GM21723 (cell line): ENCODE measurements at regions not wholly inside any gene's neighbourhood (a gene's known extent, or its start where the extent isn't known, plus 50 kb on each side); places are given as distances from the start of the nearest gene placed in this dataset.

Source experiments
- ATAC-seq: cut with Tn5 transposase; IDR thresholded peaks from one replicate; pipeline ENCODE4 v1.9.1; 2021; ENCODE audit warnings: mild to moderate bottlenecking, moderate library complexity; ENCODE audit not compliant: unreplicated experiment

DNA sequence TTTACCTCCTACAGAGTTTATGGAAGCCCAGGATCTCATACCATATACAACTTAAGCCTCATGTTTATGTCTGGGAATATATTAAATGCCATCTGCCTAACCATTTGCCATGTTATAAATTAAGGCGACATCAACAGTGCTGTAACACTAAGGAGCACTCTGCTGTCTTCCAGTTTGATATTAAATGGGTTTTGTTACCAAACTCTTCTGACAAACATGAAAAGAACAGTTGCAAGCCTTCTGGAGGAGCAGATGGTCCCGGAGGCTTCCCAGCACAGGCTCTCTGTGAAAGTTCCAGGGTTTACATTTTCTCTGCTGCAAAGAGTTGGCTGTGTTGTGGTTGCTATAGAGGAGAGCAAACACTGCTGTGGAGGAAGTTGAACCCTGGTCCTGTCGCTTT lies 545.3 kb upstream of the SALL1 start:
- ATAC-seq, result no peak

DNA sequence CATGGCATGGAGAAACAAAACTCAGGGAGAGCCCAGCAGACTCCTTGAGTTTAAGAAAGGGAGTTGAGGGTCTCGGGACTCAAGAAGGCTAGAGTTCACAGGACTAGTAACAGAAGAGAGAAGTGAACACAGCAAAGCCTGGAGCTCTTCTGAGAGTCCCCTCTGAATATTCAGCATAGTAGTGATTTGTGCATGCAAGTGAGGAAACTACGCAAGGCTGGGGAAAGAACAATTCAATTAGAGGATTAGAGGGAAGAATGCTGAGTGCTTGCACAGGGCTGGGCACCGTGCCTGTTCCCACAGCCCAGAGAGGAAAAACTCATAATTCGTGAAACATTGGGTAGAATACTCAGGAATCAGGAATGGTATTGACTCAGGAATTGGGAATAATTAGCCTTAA lies 540.0 kb upstream of the SALL1 start:
- no peak for ATAC-seq

DNA sequence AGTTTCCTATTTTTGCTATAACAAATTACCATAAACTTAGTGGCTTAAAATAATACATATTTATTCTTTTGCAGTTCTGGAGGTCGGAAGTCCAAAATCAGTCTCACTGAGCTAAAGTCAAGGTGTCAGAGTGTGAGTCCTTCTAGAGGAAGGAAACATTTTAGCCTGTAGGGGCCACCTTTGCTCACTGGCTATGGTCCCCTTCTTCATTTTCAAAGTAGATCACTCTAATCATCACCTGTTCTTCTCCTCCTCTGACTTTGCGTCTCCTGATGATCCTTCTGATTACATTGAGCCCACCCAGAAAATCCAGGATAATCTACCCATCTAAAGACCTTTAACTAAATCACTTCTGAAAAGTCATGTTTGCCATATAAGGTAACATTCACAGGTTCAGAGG lies 534.4 kb upstream of the SALL1 start:
- ATAC-seq, result no peak

DNA sequence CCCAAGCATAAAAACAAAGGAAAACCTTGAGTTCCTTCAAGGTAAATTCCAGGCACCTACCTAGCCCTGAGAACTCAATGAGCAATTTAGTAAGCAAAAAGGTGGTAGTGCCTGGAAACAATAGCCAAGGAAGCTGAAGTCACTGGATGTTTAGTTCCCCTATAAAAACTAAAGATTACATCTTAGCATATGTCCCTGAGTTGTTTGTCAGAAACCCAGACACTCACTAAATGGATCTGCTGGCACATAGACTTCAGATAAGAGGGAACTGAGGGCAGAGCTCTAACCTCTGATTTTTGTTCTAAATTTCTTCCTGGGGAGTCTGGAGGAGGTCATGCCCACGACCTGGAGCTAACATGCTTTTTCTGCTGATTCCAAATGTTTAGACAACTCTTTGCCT lies 532.8 kb upstream of the SALL1 start:
- no peak for ATAC-seq

DNA sequence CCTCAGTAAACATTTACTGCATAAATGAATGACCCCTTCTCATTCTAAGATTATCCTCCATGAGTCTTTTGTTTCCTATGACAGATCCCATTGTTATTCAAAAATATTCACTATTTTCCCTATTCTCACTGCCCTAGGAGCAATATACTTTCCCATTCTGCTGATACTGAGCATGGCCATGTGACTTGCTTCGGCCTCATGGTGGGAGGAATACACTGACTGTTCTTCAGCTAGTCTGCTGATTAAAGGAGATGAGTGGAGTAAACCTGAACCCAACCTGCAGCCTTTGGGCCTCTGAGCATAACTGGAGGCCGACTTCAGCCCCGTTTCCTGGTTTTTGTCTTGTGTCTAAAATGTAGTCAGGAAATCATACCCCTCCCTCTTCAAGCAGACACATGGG lies 531.8 kb upstream of the SALL1 start:
- ATAC-seq, result no peak

DNA sequence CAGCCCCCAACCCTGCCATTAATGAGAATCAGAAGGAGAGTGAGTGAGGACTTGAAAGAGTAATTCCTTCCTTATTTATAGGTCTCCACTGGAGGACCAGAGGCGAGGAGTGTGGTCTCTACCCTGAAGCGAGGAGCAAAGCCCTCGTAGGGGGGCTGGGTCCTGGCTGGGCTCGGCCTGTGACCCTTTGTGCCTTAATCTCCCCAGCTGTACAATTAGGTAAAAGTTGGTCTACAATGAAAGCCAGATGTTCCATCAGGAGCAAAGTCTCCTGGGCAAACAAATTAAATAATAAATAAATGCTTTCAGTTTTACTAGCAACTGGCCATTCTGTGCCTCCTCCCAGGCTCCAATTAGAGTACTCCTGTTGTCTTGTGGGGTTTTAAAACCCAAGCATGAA lies 523.5 kb upstream of the SALL1 start:
- no peak for ATAC-seq

DNA sequence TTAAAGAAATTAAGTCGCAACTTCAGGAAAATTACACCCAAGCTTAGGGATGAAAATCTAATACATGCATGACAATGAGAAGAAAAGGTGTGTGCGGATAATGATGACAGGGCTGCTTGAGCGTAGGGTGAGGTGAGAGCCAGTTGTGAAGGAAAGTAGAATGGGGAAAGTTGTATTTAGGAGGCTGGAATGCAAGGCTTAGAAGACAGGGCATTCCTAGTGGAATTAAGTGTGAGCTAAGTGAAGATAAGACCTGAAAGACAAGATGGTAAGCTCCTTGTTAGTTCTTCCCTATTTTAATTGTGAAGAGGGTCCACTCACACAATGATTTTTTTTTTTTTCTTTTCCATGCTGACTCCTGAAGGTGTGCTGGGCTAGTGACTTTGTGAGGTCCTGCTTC lies 519.5 kb upstream of the SALL1 start:
- no peak for ATAC-seq

DNA sequence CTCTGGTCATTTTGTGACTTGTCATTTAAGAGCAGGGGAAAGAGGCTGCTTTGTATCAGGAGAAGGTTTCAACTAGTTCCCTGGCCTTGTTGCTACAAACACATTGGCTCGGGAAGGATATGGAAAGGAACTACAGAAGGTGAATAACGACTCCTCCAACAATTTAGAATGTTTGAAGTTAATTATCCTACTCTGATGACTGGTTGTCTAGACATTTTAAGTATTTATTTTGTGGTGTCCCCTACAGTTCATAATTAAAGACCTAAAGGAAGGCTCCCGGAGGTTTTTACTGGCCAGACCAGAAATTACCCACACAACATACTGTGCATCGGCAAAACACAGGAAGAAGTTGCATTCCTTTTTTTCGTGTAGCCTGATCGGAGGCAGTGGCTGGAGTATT lies 515.8 kb upstream of the SALL1 start:
- no peak for ATAC-seq

DNA sequence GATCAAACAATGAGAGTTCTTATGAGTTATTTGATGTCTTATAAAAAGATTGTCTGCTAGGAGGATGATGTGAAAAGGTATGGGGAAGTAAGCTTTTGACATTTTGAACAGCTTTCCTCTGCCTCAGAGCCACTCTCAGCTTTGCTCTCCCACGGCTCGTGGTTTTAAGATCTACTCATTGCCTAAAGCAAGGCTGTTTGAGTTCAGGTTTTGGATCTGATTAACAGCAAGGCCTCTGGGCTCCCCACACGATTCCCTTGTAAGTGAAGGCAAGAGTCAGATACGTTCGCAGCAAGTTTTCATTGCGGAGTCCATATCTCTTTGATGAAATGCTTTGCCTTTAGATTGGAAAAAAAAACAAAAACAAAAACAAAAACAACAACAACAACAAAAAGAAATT lies 515.0 kb upstream of the SALL1 start:
- ATAC-seq, result no peak

DNA sequence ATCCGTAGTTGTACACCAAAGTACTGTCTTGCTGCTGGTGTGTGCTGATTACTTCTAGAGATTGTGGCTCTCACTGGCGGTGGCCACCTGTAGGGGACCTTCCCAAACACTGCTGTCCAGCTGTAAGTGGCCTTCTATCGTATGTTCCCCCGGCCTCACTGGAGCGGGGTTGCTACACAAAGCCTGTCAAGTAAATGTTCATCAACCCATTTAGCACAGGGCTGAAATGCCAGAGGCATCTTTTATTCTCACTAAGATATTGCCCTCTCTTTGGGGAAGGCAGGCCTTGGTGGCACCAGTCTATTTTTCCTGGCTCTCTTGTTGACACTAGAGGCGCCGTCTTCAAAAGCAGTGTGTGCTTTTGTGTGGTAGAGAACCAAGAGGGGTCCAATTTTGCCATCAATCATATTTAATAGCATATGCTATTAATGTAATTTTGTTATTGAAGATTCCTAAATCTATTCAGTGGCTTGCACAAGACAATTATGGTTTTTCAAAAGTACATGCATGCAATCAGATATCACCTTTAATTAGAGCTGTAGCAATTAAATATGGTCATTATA lies 514.4 kb upstream of the SALL1 start:
- ATAC-seq, result no peak

DNA sequence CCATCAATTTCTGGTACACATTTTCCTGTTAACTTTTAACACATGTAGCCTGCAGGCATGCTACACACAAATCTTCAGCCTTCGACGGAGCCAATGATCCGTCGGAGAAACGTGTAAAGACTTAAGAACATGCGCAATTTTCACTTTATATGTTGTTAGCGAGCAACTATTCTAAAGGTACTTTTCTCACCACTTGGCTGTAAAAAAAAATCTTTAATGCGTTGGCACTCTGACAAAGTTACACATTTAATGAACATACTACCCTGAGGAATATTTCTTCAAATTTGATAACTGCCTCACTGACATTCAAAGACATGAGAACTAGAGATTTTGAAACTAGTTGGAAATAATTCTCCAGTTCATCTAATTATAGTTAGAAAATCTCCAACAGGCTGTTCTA lies 507.5 kb upstream of the SALL1 start:
- no peak for ATAC-seq

DNA sequence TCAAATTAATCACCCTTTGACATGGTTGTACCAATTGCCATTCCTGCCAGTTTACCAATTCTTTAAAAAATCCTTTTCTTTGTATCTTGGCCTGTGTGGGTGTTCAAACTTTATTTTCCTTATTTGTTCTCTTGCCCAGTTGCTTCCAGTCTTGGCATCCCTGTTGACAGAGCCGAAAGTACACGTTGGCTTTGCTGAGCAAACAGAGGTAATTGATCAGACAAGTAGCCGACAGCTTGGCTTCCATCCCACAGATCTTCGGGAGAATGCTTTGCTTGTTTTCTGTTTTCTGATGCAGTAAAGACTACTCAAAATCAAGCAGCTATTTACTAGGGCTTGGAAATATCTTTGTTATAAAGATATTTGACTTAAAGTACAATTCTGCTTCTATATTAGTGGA lies 506.8 kb upstream of the SALL1 start:
- no peak for ATAC-seq

DNA sequence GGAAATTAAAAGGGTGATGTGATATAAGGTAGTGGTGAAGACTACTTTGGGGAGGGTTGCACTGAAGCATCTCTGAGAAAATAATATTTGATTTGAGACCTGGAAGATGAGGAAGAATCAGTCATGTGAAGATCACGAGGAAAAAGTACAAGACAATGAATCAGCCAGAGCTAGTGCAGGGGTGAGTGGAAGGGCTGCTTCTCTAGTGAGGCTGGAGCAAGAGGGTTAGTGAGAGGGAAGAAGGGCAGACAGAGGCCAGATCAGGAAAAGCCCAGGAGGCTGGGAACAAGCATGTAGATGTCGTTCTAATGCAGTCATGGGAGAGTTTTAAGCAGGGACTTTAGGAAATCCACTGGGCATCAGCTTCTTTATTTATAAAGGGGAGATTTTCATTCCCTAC lies 504.2 kb upstream of the SALL1 start:
- no peak for ATAC-seq

DNA sequence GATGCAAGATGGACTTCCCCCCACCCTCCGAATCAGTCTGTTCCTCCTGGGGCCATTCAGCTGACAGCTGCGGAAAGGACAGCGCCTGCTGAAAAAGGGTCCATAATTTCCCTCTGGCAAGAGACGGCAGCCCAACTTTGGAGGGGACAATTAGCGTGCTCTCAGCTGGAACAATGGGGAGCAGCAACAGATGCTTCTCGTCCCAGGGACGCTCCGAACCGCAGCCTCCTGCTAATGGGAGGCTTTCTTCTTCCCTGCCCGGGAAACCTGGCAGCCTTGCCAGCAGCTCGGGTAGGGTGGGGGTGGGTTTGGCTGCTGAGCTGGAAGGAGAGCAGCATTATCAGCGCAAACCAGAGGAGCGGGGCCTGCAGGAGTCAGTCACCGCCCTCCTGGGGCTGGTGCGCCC lies 500.0 kb upstream of the SALL1 start:
- no peak for ATAC-seq

DNA sequence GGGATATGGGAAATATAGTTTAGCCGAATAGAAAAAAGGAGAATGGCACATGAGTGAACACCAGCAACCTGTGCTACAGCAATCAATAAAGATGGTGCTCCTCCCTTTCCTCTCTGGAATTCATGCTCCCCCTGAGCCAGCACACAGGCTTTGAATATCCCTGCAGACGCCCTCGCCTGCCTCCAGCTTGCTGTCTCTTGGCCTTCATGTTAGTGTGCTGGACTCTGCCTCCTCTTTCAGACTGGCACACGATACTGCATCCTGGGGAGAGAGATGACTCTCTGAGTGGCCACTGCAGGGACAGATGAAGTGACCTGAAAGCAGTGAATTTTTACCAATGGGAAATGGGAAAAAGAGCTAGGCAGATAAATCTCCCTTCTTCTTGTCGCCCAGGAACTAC lies 498.6 kb upstream of the SALL1 start:
- no peak for ATAC-seq

DNA sequence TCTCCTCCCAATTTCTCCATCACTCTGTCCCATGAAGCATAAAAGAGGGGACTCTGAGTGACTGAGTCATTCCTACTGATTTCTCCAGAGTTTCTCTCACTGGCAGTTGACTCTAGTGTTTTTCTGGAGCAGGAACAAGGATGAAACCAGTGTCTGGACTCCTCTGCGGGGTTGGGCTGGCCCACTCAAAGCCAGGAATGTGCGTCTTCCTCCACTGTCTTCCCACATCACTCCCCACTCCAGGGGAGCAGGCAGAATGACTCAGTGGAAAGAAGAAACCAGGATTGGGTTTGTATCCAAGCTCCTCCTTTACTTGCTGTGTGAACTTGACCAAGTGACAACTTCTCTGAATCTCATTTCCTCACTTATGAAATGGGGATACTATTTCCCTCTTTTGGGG lies 497.5 kb upstream of the SALL1 start:
- no peak for ATAC-seq

DNA sequence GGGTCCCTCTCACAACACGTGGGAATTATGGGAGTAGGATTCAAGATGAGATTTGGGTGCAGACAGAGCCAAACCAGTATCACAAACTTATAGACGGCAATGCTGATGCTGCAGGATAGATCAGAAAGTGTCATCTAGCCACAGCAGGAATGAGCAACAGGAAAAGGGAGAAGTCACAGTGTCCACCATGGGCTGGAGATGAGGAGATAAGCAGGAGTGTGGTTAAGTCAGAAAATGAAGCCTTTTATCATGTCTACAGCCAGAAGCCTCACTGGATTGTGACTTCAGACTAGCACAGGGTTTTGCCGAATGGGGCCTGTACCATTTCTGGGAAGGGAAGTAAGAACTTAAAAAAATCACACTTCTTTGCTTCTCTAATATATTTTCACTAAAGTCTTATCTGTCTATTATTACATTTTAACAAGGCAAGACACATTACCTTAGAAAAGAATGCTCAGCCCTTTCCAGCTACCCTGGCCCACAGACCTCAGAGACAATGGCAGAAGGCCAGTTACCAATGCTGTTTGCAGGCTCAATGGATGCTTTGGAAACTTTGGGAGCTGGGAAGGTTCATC lies 490.2 kb upstream of the SALL1 start:
- no peak for ATAC-seq

DNA sequence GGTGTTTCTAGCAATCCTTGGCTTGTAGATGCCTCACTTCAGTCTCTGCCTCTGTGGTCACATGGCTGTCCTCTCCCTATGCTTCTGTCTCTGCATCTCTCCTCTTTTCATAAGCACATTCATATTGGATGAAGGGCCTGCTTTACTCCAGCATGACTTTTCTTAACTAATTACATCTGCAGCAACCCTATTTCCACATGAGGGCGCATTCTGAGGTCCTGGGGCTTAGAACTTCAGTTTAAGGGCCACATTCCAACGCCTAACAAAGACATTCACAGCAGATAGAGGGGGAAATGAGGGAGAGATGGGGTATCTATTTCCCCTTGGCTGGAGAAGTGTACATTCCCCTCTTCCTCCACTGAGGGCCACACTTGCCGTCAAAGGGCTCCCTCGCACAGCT lies 489.1 kb upstream of the SALL1 start:
- no peak for ATAC-seq

DNA sequence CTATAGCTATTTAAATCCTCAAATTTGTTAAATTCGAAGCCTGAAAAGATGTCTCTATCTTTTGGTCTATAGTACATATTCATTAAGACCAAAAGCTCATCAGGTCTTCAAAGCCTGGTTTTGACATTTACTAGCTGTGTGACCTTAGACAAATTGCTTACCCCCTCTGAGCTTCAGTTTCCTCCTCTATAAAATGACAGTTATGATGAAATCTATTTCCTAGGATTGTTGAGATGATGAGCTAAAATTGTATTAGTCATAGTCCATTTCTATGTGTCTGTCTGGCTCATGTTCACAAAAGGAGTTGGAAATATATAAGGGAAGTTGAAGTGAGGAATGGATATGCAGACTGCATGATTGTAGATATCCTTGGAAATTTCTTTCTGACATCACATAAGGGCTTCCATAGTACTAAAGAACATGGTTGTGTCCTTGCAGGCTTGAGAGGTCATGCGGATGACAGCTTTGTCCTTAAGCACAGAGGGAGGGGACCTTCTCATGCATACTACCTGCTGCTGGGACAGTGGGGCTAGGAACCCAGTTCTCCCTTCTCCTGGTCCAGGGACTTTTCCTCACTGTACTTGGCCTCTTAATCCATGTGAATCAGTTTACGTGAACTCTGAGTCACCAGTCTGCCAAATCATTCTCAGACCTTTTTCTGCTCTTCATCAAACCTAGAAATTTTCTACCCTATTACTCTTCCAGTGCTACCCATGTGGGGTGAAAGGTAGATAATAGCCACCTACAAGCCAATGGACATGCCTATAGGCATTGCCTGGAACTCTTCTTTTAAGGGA lies 487.5 kb upstream of the SALL1 start:
- no peak for ATAC-seq

DNA sequence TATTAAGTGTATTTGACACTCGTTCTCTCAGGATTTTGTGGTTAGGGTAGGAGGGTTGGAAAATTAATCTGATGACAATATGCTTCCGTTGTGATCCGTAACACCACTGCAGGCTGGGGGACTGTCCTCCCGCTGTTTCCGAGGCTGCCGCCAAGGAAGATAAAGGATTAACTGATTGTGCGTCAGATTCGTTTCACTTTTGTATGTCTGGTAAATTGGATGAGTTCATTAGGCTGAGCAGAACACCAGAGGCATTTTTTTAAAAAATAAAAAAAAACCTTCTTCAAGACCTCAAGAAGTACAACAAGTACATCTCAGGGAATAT lies 486.7 kb upstream of the SALL1 start:
- ATAC-seq, result no peak

DNA sequence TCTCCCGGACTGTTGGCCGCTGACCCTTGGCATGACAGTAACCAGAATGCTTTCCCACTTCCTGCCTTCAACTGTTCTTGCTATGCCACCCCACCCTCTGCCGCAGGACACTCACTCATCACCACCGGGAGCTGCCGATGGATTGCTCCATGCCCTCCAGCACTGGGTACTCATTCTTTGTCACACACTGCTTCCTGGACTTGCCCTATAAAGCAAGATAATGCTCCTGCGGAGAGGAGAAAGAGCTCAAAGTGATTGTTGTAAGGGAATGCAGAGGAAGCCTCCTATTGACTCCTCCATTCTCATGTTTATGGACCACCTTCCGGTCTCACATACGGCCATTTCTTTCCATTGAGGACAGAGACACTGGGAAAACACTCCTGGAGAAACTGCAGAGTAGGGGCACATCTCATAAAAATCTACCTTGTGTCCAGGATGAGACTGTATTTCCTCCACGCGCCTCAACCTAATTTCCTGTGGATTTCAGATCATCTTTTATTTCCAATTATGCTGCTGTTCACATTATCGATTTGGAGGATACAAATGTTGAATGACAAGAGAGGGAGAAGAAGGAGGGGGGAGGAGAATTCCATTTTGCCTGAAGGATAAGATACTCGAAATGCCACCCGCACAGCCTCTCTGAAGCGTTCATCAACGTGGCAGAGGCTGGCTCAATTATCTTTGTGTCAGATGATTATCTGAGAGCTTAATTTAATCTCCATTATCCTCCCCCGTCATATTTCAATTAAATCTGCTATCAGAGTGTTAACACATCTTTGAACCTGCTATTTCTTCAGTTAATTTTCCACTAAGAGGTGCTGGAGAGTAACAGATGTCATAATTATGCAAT lies 486.1 kb upstream of the SALL1 start:
- ATAC-seq, result no peak

DNA sequence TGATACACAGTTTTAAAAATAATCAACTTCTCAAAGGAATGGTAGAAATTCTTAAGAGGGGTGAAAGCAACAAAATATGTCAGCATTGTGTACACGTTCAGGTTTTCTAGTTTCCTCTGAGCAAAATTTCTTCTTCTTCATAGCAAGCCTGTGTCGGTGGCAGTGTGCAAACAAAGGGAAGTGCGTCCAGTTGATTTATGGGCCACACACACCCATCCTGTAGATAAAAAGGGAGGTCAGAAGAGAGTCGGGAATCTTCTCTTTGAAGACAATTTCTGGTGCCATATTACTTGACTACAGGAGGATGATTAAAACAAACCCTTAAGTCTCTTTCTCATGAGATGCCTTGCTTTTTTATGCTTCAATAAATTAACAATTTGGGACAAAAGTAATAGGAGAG lies 484.1 kb upstream of the SALL1 start:
- no peak for ATAC-seq
